GM06990 (cell line): ENCODE measurements at regions not wholly inside any gene's neighbourhood (a gene's known extent, or its start where the extent isn't known, plus 50 kb on each side); places are given as distances from the start of the nearest gene placed in this dataset.
"Not testable (repeated sequence)": the region's sequence is repeated elsewhere in the genome, so short reads cannot be mapped to it uniquely, and the experiment has no call there.

Experiments
- DNase-seq: peaks from one replicate; pipeline ENCODE4 v3.0.0-alpha.2; 2011; ENCODE audit not compliant: insufficient read length; ENCODE audit errors: extremely low read depth
- H3K27me3 ChIP-seq: replicated peaks from 2 replicates; pipeline ENCODE4 v1.6.0; 2011; ENCODE audit warnings: low read length; ENCODE audit not compliant: control insufficient read depth, insufficient read depth
- H3K36me3 ChIP-seq: 2 replicates; pipeline ENCODE4 v1.5.1; 2011; ENCODE audit warnings: low read length; ENCODE audit not compliant: control insufficient read depth, insufficient read depth
- H3K4me3 ChIP-seq: replicated peaks from 2 replicates; pipeline ENCODE4 v1.5.1; 2011; ENCODE audit warnings: low read depth, mild to moderate bottlenecking, control low read depth, low read length
- CTCF ChIP-seq: IDR thresholded peaks from 2 replicates; pipeline ENCODE4 v1.5.1; 2011; ENCODE audit warnings: low read length, control low read depth, mild to moderate bottlenecking, inconsistent platforms; ENCODE audit not compliant: insufficient read depth, poor library complexity, severe bottlenecking

GRCh38 chrX:56113785-56114436, 118.2 kb upstream of the KLF8 start:
- Histone ChIP-seq H3K27me3 (no peaks in the 10 kb centered on the region), H3K4me3 (no peak overlapping the region), H3K36me3 (no peaks in the 10 kb centered on the region)
- no peak for DNase-seq
- no peak for TF ChIP-seq CTCF

- Histone ChIP-seq H3K4me3 (no peak overlapping the region), H3K36me3 (no peaks in the 10 kb centered on the region), H3K27me3 (no peaks in the 10 kb centered on the region)
- TF ChIP-seq CTCF = no peak
- no peak for DNase-seq
Measured at GRCh38 chrX:56114437-56114787, 117.7 kb upstream of the KLF8 start.

GRCh38 chrX:56120242-56120641, 111.9 kb upstream of the KLF8 start:
- TF ChIP-seq CTCF = no peak
- Histone ChIP-seq H3K27me3 (no peaks in the 10 kb centered on the region), H3K36me3 (no peaks in the 10 kb centered on the region), H3K4me3 (no peak overlapping the region)
- no peak for DNase-seq

GRCh38 chrX:56125946-56126345, 106.2 kb upstream of the KLF8 start:
- Histone ChIP-seq H3K36me3 (no peaks in the 10 kb centered on the region), H3K4me3 (no peak overlapping the region), H3K27me3 (no peaks in the 10 kb centered on the region)
- no peak for DNase-seq
- TF ChIP-seq CTCF = no peak

GRCh38 chrX:56130031-56130430, 102.1 kb upstream of the KLF8 start:
- no peak for DNase-seq
- H3K4me3 ChIP-seq = no peak overlapping the region
- no peaks in the 10 kb centered on the region for H3K27me3 ChIP-seq
- TF ChIP-seq CTCF = no peak
- H3K36me3 ChIP-seq = no peaks in the 10 kb centered on the region

- Histone ChIP-seq H3K4me3 (no peak overlapping the region), H3K36me3 (no peaks in the 10 kb centered on the region), H3K27me3 (no peaks in the 10 kb centered on the region)
- no peak for DNase-seq
- no peak for TF ChIP-seq CTCF
Measured at GRCh38 chrX:56130436-56130835, 101.7 kb upstream of the KLF8 start.

GRCh38 chrX:56164135-56164534, 68.0 kb upstream of the KLF8 start:
- H3K36me3 ChIP-seq, DNase-seq, H3K27me3 ChIP-seq, H3K4me3 ChIP-seq: not testable (repeated sequence)
